WERI-Rb-1 (cell line): ENCODE measurements at regions not wholly inside any gene's neighbourhood (a gene's known extent, or its start where the extent isn't known, plus 50 kb on each side); places are given as distances from the start of the nearest gene placed in this dataset.

ENCODE experiments used
- DNase-seq: peaks from one replicate; pipeline ENCODE4 v3.0.0-alpha.2; 2020
- H3K27ac ChIP-seq: fragments of 250-450 bp; sonication (Bioruptor Pico); 2 replicates; pipeline ENCODE4 v1.5.1; 2020; ENCODE audit warnings: mild to moderate bottlenecking, moderate library complexity
- H3K27me3 ChIP-seq: fragments of 250-450 bp; sonication (Bioruptor Pico); 2 replicates; pipeline ENCODE4 v1.5.1; 2021; ENCODE audit warnings: mild to moderate bottlenecking, low read depth, moderate library complexity; ENCODE audit not compliant: insufficient read depth, severe bottlenecking
- H3K36me3 ChIP-seq: fragments of 250-450 bp; sonication (Bioruptor Pico); 2 replicates; pipeline ENCODE4 v1.5.1; 2020; ENCODE audit warnings: mild to moderate bottlenecking, moderate library complexity
- H3K4me3 ChIP-seq: 2 replicates; pipeline ENCODE4 v1.5.1; 2011; ENCODE audit warnings: low read depth, mild to moderate bottlenecking, control low read depth, low read length
- H3K9me3 ChIP-seq: fragments of 250-450 bp; sonication (Bioruptor Pico); 2 replicates; pipeline ENCODE4 v1.5.1; 2021; ENCODE audit warnings: mild to moderate bottlenecking, moderate library complexity; ENCODE audit not compliant: severe bottlenecking
- TF ChIP-seq, protein P1 (sequence below): IDR thresholded peaks from 2 replicates; pipeline ENCODE4 v1.5.1; 2011; ENCODE audit warnings: low read depth, mild to moderate bottlenecking, control low read depth, inconsistent platforms, low read length

DNA sequence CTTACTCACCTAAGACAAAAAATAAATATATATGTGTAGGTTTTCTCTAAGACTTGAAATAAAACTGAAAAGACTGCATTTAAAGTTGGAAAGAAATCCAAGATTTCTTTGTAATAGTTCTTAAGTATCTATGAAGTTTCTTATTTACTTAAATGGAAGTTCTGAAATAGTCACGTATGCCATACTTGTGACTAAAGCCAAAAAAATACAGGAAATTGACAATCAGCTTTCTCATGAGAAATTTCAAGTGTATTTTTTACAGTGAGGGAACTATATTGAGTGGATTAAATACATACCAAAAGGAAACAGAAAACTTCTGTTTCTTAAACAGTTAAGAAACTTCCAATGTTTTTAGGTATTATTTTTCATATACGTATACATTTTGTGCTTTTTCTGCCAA is 188.1 kb downstream of the DPY19L2 start:
- H3K36me3 ChIP-seq, result no peaks in the 10 kb centered on the region
- TF ChIP-seq, protein P1, sequence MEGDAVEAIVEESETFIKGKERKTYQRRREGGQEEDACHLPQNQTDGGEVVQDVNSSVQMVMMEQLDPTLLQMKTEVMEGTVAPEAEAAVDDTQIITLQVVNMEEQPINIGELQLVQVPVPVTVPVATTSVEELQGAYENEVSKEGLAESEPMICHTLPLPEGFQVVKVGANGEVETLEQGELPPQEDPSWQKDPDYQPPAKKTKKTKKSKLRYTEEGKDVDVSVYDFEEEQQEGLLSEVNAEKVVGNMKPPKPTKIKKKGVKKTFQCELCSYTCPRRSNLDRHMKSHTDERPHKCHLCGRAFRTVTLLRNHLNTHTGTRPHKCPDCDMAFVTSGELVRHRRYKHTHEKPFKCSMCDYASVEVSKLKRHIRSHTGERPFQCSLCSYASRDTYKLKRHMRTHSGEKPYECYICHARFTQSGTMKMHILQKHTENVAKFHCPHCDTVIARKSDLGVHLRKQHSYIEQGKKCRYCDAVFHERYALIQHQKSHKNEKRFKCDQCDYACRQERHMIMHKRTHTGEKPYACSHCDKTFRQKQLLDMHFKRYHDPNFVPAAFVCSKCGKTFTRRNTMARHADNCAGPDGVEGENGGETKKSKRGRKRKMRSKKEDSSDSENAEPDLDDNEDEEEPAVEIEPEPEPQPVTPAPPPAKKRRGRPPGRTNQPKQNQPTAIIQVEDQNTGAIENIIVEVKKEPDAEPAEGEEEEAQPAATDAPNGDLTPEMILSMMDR, result no peak
- no peaks in the 10 kb centered on the region for H3K9me3 ChIP-seq
- no peaks in the 10 kb centered on the region for H3K27me3 ChIP-seq
- no peak for DNase-seq
- no peak overlapping the region for H3K4me3 ChIP-seq
- no peak overlapping the region for H3K27ac ChIP-seq

DNA sequence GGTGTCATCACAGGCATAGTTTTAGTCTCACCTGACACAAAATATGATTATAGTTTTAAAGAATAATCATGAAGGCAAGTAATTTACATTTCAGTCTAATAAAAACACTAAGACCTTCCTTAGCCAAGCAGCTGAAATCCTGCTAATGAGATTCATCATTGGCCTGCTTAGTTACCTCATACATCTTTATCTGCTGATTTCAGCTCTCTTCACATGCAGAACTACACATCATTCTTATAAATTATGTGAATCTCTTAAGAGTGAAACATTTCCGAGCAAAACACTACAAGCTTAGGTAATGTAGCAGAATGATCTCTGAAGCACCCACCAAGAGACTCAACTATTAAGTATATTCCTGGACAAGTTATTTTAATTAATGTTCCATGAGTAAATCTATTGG is 198.1 kb downstream of the DPY19L2 start:
- Histone ChIP-seq H3K27ac (no peak overlapping the region), H3K36me3 (no peaks in the 10 kb centered on the region), H3K4me3 (no peak overlapping the region), H3K27me3 (no peaks in the 10 kb centered on the region), H3K9me3 (no peaks in the 10 kb centered on the region)
- DNase-seq, result no peak
- TF ChIP-seq, protein P1, result no peak

DNA sequence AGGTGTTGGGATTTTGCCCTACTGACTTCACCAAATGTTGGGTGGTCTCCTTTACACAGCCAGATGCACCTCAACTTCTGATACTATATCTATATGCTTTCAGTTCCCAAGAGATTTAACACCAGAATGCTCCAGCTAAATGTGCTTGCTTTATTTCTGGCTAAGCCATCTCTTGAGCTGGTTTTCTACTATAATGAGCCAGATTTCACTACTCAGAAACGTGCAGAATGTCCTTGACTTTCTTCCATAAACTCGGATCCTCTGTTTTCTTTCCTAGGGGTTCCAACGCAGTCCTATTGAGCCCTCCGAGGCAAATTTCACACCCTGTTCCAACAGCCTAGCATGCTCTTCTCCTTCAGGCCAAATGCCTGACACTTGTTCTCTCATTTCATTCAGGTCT is 200.3 kb downstream of the DPY19L2 start:
- no peak overlapping the region for H3K27ac ChIP-seq
- H3K9me3 ChIP-seq, result no peaks in the 10 kb centered on the region
- no peaks in the 10 kb centered on the region for H3K27me3 ChIP-seq
- H3K36me3 ChIP-seq, result no peaks in the 10 kb centered on the region
- no peak overlapping the region for H3K4me3 ChIP-seq
- DNase-seq, result no peak
- TF ChIP-seq, protein P1, result no peak

DNA sequence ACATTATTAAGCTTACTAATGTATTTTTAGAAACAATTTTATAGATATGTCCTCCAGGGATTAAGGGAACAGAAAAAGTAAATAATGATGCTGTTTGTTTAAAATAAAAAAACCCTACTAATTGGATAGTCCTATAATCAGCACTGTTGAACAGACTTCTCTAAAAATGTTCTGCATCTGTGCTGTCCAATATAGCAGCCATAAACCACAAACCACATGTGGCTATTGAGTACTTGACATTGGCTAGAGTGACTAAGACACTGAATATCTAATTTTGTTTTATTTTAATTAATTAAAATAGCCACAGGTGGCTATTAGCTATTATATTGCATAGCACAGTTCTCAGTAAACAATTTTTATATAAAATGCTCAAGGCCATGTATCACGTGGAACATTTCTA is 210.4 kb downstream of the DPY19L2 start:
- H3K9me3 ChIP-seq, result no peaks in the 10 kb centered on the region
- no peak overlapping the region for H3K4me3 ChIP-seq
- TF ChIP-seq, protein P1, result no peak
- H3K36me3 ChIP-seq, result no peaks in the 10 kb centered on the region
- no peak overlapping the region for H3K27ac ChIP-seq
- H3K27me3 ChIP-seq, result no peaks in the 10 kb centered on the region
- no peak for DNase-seq

DNA sequence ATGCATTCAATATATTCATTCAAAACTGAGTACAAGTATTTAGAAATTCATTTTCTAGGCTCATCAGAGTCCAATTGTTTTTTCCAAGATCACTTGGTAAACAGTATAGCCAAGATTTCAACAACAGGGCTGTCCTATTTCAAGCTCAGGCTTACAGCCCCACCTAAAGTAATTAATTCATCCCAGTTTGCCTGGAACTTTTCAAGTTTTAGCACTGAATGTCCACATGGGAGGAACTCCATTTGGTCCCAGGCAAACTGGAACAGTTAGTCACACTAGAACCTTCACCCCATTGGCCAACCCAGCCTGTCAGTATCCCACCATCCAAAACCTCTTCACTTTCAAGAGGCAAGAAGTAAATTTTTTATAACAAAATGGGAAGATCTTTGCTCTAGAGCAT is 210.9 kb downstream of the DPY19L2 start:
- H3K27ac ChIP-seq, result no peak overlapping the region
- no peak for DNase-seq
- H3K27me3 ChIP-seq, result no peaks in the 10 kb centered on the region
- TF ChIP-seq, protein P1, result no peak
- H3K4me3 ChIP-seq, result no peak overlapping the region
- H3K36me3 ChIP-seq, result no peaks in the 10 kb centered on the region
- no peaks in the 10 kb centered on the region for H3K9me3 ChIP-seq

DNA sequence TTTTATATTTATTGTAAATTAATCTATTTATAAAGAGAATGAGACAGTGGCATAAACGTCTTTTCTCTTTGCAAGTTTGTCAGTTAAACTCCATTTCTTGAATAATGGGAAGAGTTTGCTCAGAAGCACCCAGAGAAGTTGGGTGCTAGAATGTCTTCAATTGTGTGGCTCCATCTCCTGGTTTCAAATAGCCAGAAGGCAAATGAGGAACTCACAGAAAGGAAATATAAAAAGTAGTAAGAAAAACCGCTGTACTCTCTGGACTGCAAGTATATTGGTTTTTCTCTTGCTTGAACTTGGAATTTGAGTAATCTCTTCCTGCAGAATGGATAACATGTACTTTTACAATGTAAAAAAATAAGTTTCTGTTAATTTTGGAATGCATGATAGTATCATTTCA is 217.5 kb downstream of the DPY19L2 start:
- no peak overlapping the region for H3K27ac ChIP-seq
- no peak for DNase-seq
- H3K4me3 ChIP-seq, result no peak overlapping the region
- H3K27me3 ChIP-seq, result no peaks in the 10 kb centered on the region
- H3K9me3 ChIP-seq, result no peaks in the 10 kb centered on the region
- no peaks in the 10 kb centered on the region for H3K36me3 ChIP-seq
- TF ChIP-seq, protein P1, result no peak
